MM.1S (cell line): ENCODE measurements at regions not wholly inside any gene's neighbourhood (a gene's known extent, or its start where the extent isn't known, plus 50 kb on each side); places are given as distances from the start of the nearest gene placed in this dataset.

Source experiments
- DNase-seq: peaks from one replicate; pipeline ENCODE4 v3.0.0-alpha.2; 2015
- H2AFZ ChIP-seq: fragments of 300-600 bp; sonication (generic); 2 replicates; pipeline ENCODE4 v1.6.0; 2016; ENCODE audit warnings: antibody characterized with exemption, low read length
- H3F3A ChIP-seq: fragments of 300-600 bp; sonication (generic); 2 replicates; pipeline ENCODE4 v1.6.1; 2016; ENCODE audit warnings: mild to moderate bottlenecking, antibody characterized with exemption, low read length, moderate library complexity, mixed read lengths; ENCODE audit not compliant: insufficient read depth
- H3K27ac ChIP-seq: fragments of 300-600 bp; sonication (generic); 2 replicates; pipeline ENCODE4 v1.5.1; 2016; ENCODE audit warnings: mild to moderate bottlenecking, low read length
- H3K27me3 ChIP-seq: fragments of 300-600 bp; sonication (generic); replicated peaks from 2 replicates; pipeline ENCODE4 v1.6.0; 2016; ENCODE audit warnings: low read length; ENCODE audit not compliant: insufficient read depth
- H3K36me3 ChIP-seq: fragments of 300-600 bp; sonication (generic); replicated peaks from 2 replicates; pipeline ENCODE4 v1.6.1; 2016; ENCODE audit warnings: mild to moderate bottlenecking, low read length, mixed read lengths; ENCODE audit not compliant: insufficient read depth
- H3K4me1 ChIP-seq: fragments of 300-600 bp; sonication (generic); 2 replicates; pipeline ENCODE4 v1.6.1; 2016; ENCODE audit warnings: low read length, mixed read lengths
- H3K4me2 ChIP-seq: fragments of 300-600 bp; sonication (generic); 2 replicates; pipeline ENCODE4 v1.6.0; 2016; ENCODE audit warnings: low read depth, low read length
- H3K4me3 ChIP-seq: fragments of 300-600 bp; sonication (generic); 2 replicates; pipeline ENCODE4 v1.5.1; 2016; ENCODE audit warnings: low read length, mixed read lengths
- H3K79me2 ChIP-seq: fragments of 300-600 bp; sonication (generic); 2 replicates; pipeline ENCODE4 v1.6.1; 2016; ENCODE audit warnings: mixed run types, low read length, mixed read lengths
- H3K9ac ChIP-seq: fragments of 300-600 bp; sonication (generic); 2 replicates; pipeline ENCODE4 v1.6.1; 2016; ENCODE audit warnings: low read length, mixed read lengths
- H3K9me2 ChIP-seq: fragments of 300-600 bp; sonication (generic); replicated peaks from 2 replicates; pipeline ENCODE4 v1.6.1; 2016; ENCODE audit warnings: mild to moderate bottlenecking, low read length, mixed read lengths; ENCODE audit not compliant: insufficient read depth
- H3K9me3 ChIP-seq: fragments of 300-600 bp; sonication (generic); replicated peaks from 2 replicates; pipeline ENCODE4 v1.6.1; 2016; ENCODE audit warnings: mild to moderate bottlenecking, low read length, mixed read lengths; ENCODE audit not compliant: insufficient read depth
- H4K20me1 ChIP-seq: fragments of 300-600 bp; sonication (generic); 2 replicates; pipeline ENCODE4 v1.6.1; 2016; ENCODE audit warnings: mild to moderate bottlenecking, low read length, moderate library complexity, mixed read lengths; ENCODE audit not compliant: insufficient read depth
- CTCF ChIP-seq: fragments of 300-600 bp; sonication (generic); IDR thresholded peaks from 2 replicates; pipeline ENCODE4 v1.5.1; 2016; ENCODE audit warnings: antibody characterized with exemption, low read length, mixed read lengths
- EZH2 ChIP-seq: fragments of 300-600 bp; sonication (generic); optimal IDR thresholded peaks from 2 replicates; pipeline ENCODE3; 2017; ENCODE audit warnings: low read depth, mild to moderate bottlenecking, antibody characterized with exemption, low read length, mixed read lengths
- EZH2phosphoT487 ChIP-seq: fragments of 300-600 bp; sonication (generic); IDR thresholded peaks from 2 replicates; pipeline ENCODE4 v1.6.1; 2018; ENCODE audit warnings: antibody characterized with exemption, low read length

- no peak overlapping the region for H3K27ac ChIP-seq
- DNase-seq: peak; percentile 56
- H4K20me1 ChIP-seq: no peaks in the 10 kb centered on the region
- no peaks in the 10 kb centered on the region for H3K9me3 ChIP-seq
- no peaks in the 10 kb centered on the region for H3K27me3 ChIP-seq
- no peak overlapping the region for H3K9ac ChIP-seq
- peak overlapping the region; percentile 19; the same call in 1 of the 2 replicates for H3K4me3 ChIP-seq
- no peaks in the 10 kb centered on the region for H3K9me2 ChIP-seq
- H2AFZ ChIP-seq: peak overlapping the region; percentile 35
- H3F3A ChIP-seq: no peaks in the 10 kb centered on the region
- no peaks in the 10 kb centered on the region for H3K4me1 ChIP-seq
- H3K79me2 ChIP-seq: no peaks in the 10 kb centered on the region
- no peaks in the 10 kb centered on the region for H3K36me3 ChIP-seq
- TF ChIP-seq CTCF (peak; percentile 95), EZH2phosphoT487 (no peak)
- H3K4me2 ChIP-seq: peak overlapping the region; percentile 58; the same call in 1 of the 2 replicates
Measured at GRCh38 chr10:77710759-77711682, 73.4 kb upstream of the KCNMA1 start.

GRCh38 chr10:77710081-77710551 is 72.5 kb upstream of the KCNMA1 start:
- Histone ChIP-seq H3K79me2 (no peaks in the 10 kb centered on the region), H3K27ac (no peak overlapping the region), H3K9ac (no peak overlapping the region), H3K9me2 (no peaks in the 10 kb centered on the region), H4K20me1 (no peaks in the 10 kb centered on the region), H3K9me3 (no peaks in the 10 kb centered on the region), H3K4me1 (no peaks in the 10 kb centered on the region), H3K27me3 (no peaks in the 10 kb centered on the region), H3K36me3 (no peaks in the 10 kb centered on the region), H2AFZ (no peak overlapping the region), H3F3A (no peaks in the 10 kb centered on the region), H3K4me3 (no peak overlapping the region), H3K4me2 (no peak overlapping the region)
- no peak for DNase-seq
- TF ChIP-seq EZH2 (no peak), CTCF (no peak), EZH2phosphoT487 (no peak)

- no peak for DNase-seq
- H3K79me2 ChIP-seq: no peaks in the 10 kb centered on the region
- no peaks in the 10 kb centered on the region for H3K9me2 ChIP-seq
- H3K4me1 ChIP-seq: no peaks in the 10 kb centered on the region
- H3K4me2 ChIP-seq: no peak overlapping the region
- no peak overlapping the region for H2AFZ ChIP-seq
- no peak overlapping the region for H3K27ac ChIP-seq
- no peak overlapping the region for H3K4me3 ChIP-seq
- TF ChIP-seq EZH2phosphoT487 (no peak), EZH2 (no peak), CTCF (no peak)
- no peaks in the 10 kb centered on the region for H3K27me3 ChIP-seq
- no peak overlapping the region for H3K9ac ChIP-seq
- H4K20me1 ChIP-seq: no peaks in the 10 kb centered on the region
- no peaks in the 10 kb centered on the region for H3K36me3 ChIP-seq
- H3F3A ChIP-seq: no peaks in the 10 kb centered on the region
- no peaks in the 10 kb centered on the region for H3K9me3 ChIP-seq
Measured at GRCh38 chr10:77707570-77707969, 70.0 kb upstream of the KCNMA1 start.
